ENCODE measurements at regions not wholly inside any gene's neighbourhood (a gene's known extent, or its start where the extent isn't known, plus 50 kb on each side); places are given as distances from the start of the nearest gene placed in this dataset.

- in situ Hi-C loops (cut with MboI; ENCODE audit: low sequenced_read_pairs, unreplicated experiment) = no loop called here
- no peak for DNase-seq (ENCODE audit: low spot score)
- TF ChIP-seq, protein P1, sequence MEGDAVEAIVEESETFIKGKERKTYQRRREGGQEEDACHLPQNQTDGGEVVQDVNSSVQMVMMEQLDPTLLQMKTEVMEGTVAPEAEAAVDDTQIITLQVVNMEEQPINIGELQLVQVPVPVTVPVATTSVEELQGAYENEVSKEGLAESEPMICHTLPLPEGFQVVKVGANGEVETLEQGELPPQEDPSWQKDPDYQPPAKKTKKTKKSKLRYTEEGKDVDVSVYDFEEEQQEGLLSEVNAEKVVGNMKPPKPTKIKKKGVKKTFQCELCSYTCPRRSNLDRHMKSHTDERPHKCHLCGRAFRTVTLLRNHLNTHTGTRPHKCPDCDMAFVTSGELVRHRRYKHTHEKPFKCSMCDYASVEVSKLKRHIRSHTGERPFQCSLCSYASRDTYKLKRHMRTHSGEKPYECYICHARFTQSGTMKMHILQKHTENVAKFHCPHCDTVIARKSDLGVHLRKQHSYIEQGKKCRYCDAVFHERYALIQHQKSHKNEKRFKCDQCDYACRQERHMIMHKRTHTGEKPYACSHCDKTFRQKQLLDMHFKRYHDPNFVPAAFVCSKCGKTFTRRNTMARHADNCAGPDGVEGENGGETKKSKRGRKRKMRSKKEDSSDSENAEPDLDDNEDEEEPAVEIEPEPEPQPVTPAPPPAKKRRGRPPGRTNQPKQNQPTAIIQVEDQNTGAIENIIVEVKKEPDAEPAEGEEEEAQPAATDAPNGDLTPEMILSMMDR (IDR thresholded peaks at IDR 0.05; ENCODE audit: borderline replicate concordance, control extremely low read depth, extremely low read depth, insufficient read depth, missing control alignments) = no peak
Observed at GRCh38 chr16:76835779-76836300, 355.1 kb upstream of the MON1B start.

GRCh38 chr16:76837872-76838271, 353.1 kb upstream of the MON1B start:
- in situ Hi-C loops (cut with MboI; ENCODE audit: low sequenced_read_pairs, unreplicated experiment) = no loop called here
- no peak for DNase-seq (ENCODE audit: low spot score)
- TF ChIP-seq, protein P1 (IDR thresholded peaks at IDR 0.05; ENCODE audit: borderline replicate concordance, control extremely low read depth, extremely low read depth, insufficient read depth, missing control alignments) = no peak

- no peak for DNase-seq (ENCODE audit: low spot score)
- in situ Hi-C loops (cut with MboI; ENCODE audit: low sequenced_read_pairs, unreplicated experiment) = no loop called here
- TF ChIP-seq, protein P1 (IDR thresholded peaks at IDR 0.05; ENCODE audit: borderline replicate concordance, control extremely low read depth, extremely low read depth, insufficient read depth, missing control alignments) = no peak
Observed at GRCh38 chr16:76854234-76854633, 336.8 kb upstream of the MON1B start.

DNA sequence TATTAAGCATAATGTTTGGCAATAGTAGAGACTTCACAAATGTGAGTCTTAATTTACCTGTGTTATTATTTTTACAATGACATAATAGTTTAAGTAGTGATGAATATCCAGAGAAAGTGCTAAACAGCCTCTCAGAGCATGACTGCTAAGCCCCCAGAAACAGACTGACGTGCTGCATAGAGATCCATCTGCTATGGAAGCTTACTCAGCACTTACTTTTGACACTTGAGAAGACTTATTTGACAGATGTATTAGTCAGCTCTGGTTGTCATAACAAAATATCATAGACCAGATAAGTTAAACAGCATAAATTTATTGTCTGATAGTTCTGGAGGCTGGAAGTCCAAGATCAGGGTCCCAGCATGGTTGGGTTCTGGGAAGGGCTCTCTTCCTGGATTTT, 334.9 kb upstream of the MON1B start:
- DNase-seq (ENCODE audit: low spot score) = no peak
- TF ChIP-seq, protein P1 (IDR thresholded peaks at IDR 0.05; ENCODE audit: borderline replicate concordance, control extremely low read depth, extremely low read depth, insufficient read depth, missing control alignments) = no peak
- in situ Hi-C loops (cut with MboI; ENCODE audit: low sequenced_read_pairs, unreplicated experiment) = no loop called here

GRCh38 chr16:76857402-76857801, 333.6 kb upstream of the MON1B start:
- TF ChIP-seq, protein P1 (IDR thresholded peaks at IDR 0.05; ENCODE audit: borderline replicate concordance, control extremely low read depth, extremely low read depth, insufficient read depth, missing control alignments) = no peak
- DNase-seq (ENCODE audit: low spot score) = no peak
- in situ Hi-C loops (cut with MboI; ENCODE audit: low sequenced_read_pairs, unreplicated experiment) = no loop called here

- no peak for DNase-seq (ENCODE audit: low spot score)
- in situ Hi-C loops (cut with MboI; ENCODE audit: low sequenced_read_pairs, unreplicated experiment) = no loop called here
- TF ChIP-seq, protein P1 (IDR thresholded peaks at IDR 0.05; ENCODE audit: borderline replicate concordance, control extremely low read depth, extremely low read depth, insufficient read depth, missing control alignments) = no peak
Observed at GRCh38 chr16:76862901-76863300, 328.1 kb upstream of the MON1B start.

GRCh38 chr16:76866994-76867393, 324.0 kb upstream of the MON1B start:
- DNase-seq (ENCODE audit: low spot score) = no peak
- TF ChIP-seq, protein P1 (IDR thresholded peaks at IDR 0.05; ENCODE audit: borderline replicate concordance, control extremely low read depth, extremely low read depth, insufficient read depth, missing control alignments) = no peak
- in situ Hi-C loops (cut with MboI; ENCODE audit: low sequenced_read_pairs, unreplicated experiment) = no loop called here

Data from GM13976 (cell line).